Posterior cingulate gyrus (tissue), 11 donors: ENCODE measurements at regions not wholly inside any gene's neighbourhood (a gene's known extent, or its start where the extent isn't known, plus 50 kb on each side); places are given as distances from the start of the nearest gene placed in this dataset.
A peak's percentile ranks its signal among the peaks of the same experiment; 100 is the strongest.

Experiments
- DNase-seq, 10 donors: peaks; one replicate each; pipeline versions ENCODE4 v3.0.0 to v3.0.0-alpha.2; 2020 to 2021; ENCODE audit warnings: mixed read lengths in 3 of 10
- intact Hi-C: fragments of 100-400 bp; cut with DNase I; formaldehyde crosslinking; loops from one replicate; pipeline ENCODE4 v1.15.1; 2023

- intact Hi-C loops = no loop called here
- peak in 2 of 10 donors; percentile 60 to 62 for DNase-seq
Measured at GRCh38 chr1:4328402-4329071, 325.9 kb upstream of the AJAP1 start.

GRCh38 chr1:4330805-4331766, 323.3 kb upstream of the AJAP1 start:
- peak in 2 of 10 donors; percentile 51 to 52 for DNase-seq
- intact Hi-C loops = no loop called here

GRCh38 chr1:4331767-4332163, 322.6 kb upstream of the AJAP1 start:
- DNase-seq = peak in 2 of 10 donors; percentile 2 to 12
- intact Hi-C loops = no loop called here

GRCh38 chr1:4336507-4336906, 317.9 kb upstream of the AJAP1 start:
- no peak for DNase-seq
- intact Hi-C loops = no loop called here

- no peak for DNase-seq
- intact Hi-C loops = no loop called here
Measured at GRCh38 chr1:4341421-4341820, 313.0 kb upstream of the AJAP1 start.

- DNase-seq = no peak
- intact Hi-C loops = no loop called here
Measured at GRCh38 chr1:4344065-4344732, 310.2 kb upstream of the AJAP1 start.

GRCh38 chr1:4345094-4345493, 309.3 kb upstream of the AJAP1 start:
- intact Hi-C loops = no loop called here

GRCh38 chr1:4346131-4346530, 308.3 kb upstream of the AJAP1 start:
- intact Hi-C loops = no loop called here
- DNase-seq = no peak

More at GRCh38 chr1:4345094-4345493, 309.3 kb upstream of the AJAP1 start:
- DNase-seq = no peak

GRCh38 chr1:4351453-4351852, 303.0 kb upstream of the AJAP1 start:
- no peak for DNase-seq
- intact Hi-C loops = no loop called here

- DNase-seq = peak in 1 of 10 donors; percentile 55
- intact Hi-C loops = no loop called here
Measured at GRCh38 chr1:4353090-4353856, 301.1 kb upstream of the AJAP1 start.

- intact Hi-C loops = no loop called here
- no peak for DNase-seq
Measured at GRCh38 chr1:4355839-4356238, 298.6 kb upstream of the AJAP1 start.

GRCh38 chr1:4362314-4363044, 291.9 kb upstream of the AJAP1 start:
- intact Hi-C loops = no loop called here
- peak in 1 of 10 donors; percentile 75 for DNase-seq

GRCh38 chr1:4366091-4366490, 288.3 kb upstream of the AJAP1 start:
- intact Hi-C loops = no loop called here
- peak in 1 of 10 donors; percentile 57 for DNase-seq

- intact Hi-C loops = no loop called here
- DNase-seq = peak in 4 of 10 donors; percentile 8 to 87 (median 47)
Measured at GRCh38 chr1:4367230-4367777, 287.1 kb upstream of the AJAP1 start.

GRCh38 chr1:4369335-4369734, 285.1 kb upstream of the AJAP1 start:
- no peak for DNase-seq
- intact Hi-C loops = no loop called here

GRCh38 chr1:4371849-4372248, 282.6 kb upstream of the AJAP1 start:
- no peak for DNase-seq
- intact Hi-C loops = no loop called here

GRCh38 chr1:4375812-4376211, 278.6 kb upstream of the AJAP1 start:
- intact Hi-C loops = no loop called here
- DNase-seq = no peak

GRCh38 chr1:4379451-4380175, 274.8 kb upstream of the AJAP1 start:
- intact Hi-C loops = no loop called here
- no peak for DNase-seq
